Neuronal stem cell (in vitro differentiated cells): ENCODE measurements at regions not wholly inside any gene's neighbourhood (a gene's known extent, or its start where the extent isn't known, plus 50 kb on each side); places are given as distances from the start of the nearest gene placed in this dataset.
"Not testable (repeated sequence)": the region's sequence is repeated elsewhere in the genome, so short reads cannot be mapped to it uniquely, and the experiment has no call there.

ENCODE experiments used
- DNase-seq: peaks from one replicate; pipeline ENCODE4 v3.0.0-alpha.2; 2013; ENCODE audit warnings: low spot score
- H2AFZ ChIP-seq: one replicate; pipeline ENCODE4 v1.6.1; 2013; ENCODE audit warnings: mild to moderate bottlenecking, low read length, inconsistent platforms
- H2AK5ac ChIP-seq: 2 replicates; pipeline ENCODE4 v1.6.1; 2013; ENCODE audit warnings: low read depth, mild to moderate bottlenecking, inconsistent platforms, low read length, moderate library complexity, mixed read lengths
- H2BK120ac ChIP-seq: 2 replicates; pipeline ENCODE4 v1.6.1; 2013; ENCODE audit warnings: low read depth, mild to moderate bottlenecking, inconsistent platforms, low read length, moderate library complexity, mixed read lengths
- H2BK12ac ChIP-seq: one replicate; pipeline ENCODE4 v1.6.1; 2013; ENCODE audit warnings: low read length, inconsistent platforms
- H2BK15ac ChIP-seq: 2 replicates; pipeline ENCODE4 v1.6.1; 2013; ENCODE audit warnings: mild to moderate bottlenecking, low read length, inconsistent platforms, mixed read lengths
- H2BK5ac ChIP-seq: one replicate; pipeline ENCODE4 v1.6.1; 2013; ENCODE audit warnings: inconsistent platforms, mild to moderate bottlenecking, low read length, moderate library complexity
- H3K14ac ChIP-seq: one replicate; pipeline ENCODE4 v1.6.1; 2013; ENCODE audit warnings: low read length, inconsistent platforms
- H3K18ac ChIP-seq: 2 replicates; pipeline ENCODE4 v1.6.1; 2013; ENCODE audit warnings: low read length, inconsistent platforms
- H3K23ac ChIP-seq: 2 replicates; pipeline ENCODE4 v1.6.1; 2013; ENCODE audit warnings: low read depth, mild to moderate bottlenecking, mixed read lengths, low read length, inconsistent platforms; ENCODE audit not compliant: poor library complexity
- H3K27ac ChIP-seq: replicated peaks from 3 replicates; pipeline ENCODE4 v1.5.1; 2013; ENCODE audit warnings: low read length, inconsistent platforms
- H3K27me3 ChIP-seq, 3 experiments: 2 replicates each; pipeline ENCODE4 v1.6.1; 2013; ENCODE audit warnings: low read length in 3 of 3, mild to moderate bottlenecking in 2 of 3, inconsistent platforms in 1 of 3, low read depth in 1 of 3, mixed read lengths in 1 of 3, moderate library complexity in 1 of 3; ENCODE audit not compliant: control insufficient read depth in 3 of 3, insufficient read depth in 3 of 3
- H3K36me3 ChIP-seq, 2 donors: replicated peaks in 1 of 2; 2 replicates each; pipeline ENCODE4 v1.6.1; 2013; ENCODE audit warnings: low read length in 2 of 2; ENCODE audit not compliant: control insufficient read depth in 2 of 2, insufficient read depth in 2 of 2
- H3K4ac ChIP-seq: 2 replicates; pipeline ENCODE4 v1.6.1; 2013; ENCODE audit warnings: inconsistent platforms, mild to moderate bottlenecking, low read length, moderate library complexity
- H3K4me1 ChIP-seq, 2 donors: 1 replicate in 1 of 2; 2 replicates in 1 of 2; pipeline ENCODE4 v1.6.1; 2013; ENCODE audit warnings: low read length in 2 of 2, low read depth in 1 of 2; ENCODE audit not compliant: control insufficient read depth in 2 of 2, insufficient read depth in 1 of 2
- H3K4me2 ChIP-seq: one replicate; pipeline ENCODE4 v1.6.1; 2013; ENCODE audit warnings: mild to moderate bottlenecking, low read length, inconsistent platforms; ENCODE audit not compliant: insufficient read depth, poor library complexity, severe bottlenecking
- H3K4me3 ChIP-seq, 2 donors: 2 replicates each; pipeline ENCODE4 v1.5.1; 2013; ENCODE audit warnings: low read length in 2 of 2, mild to moderate bottlenecking in 2 of 2, inconsistent platforms in 1 of 2, moderate library complexity in 1 of 2
- H3K79me1 ChIP-seq: one replicate; pipeline ENCODE4 v1.6.1; 2013; ENCODE audit warnings: low read depth, mild to moderate bottlenecking, inconsistent platforms, low read length, moderate library complexity
- H3K9ac ChIP-seq: one replicate; pipeline ENCODE4 v1.6.1; 2013; ENCODE audit warnings: mild to moderate bottlenecking, low read depth, low read length, inconsistent platforms; ENCODE audit not compliant: poor library complexity
- H3K9me3 ChIP-seq, 2 donors: replicated peaks in 1 of 2; 2 replicates each; pipeline versions ENCODE3 to v1.6.1; 2013; ENCODE audit warnings: low read length in 2 of 2, mild to moderate bottlenecking in 2 of 2, inconsistent platforms in 1 of 2, low read depth in 1 of 2, mixed read lengths in 1 of 2, moderate library complexity in 1 of 2; ENCODE audit not compliant: control insufficient read depth in 2 of 2, insufficient read depth in 1 of 2
- H4K8ac ChIP-seq: one replicate; pipeline ENCODE4 v1.6.1; 2013; ENCODE audit warnings: low read depth, mild to moderate bottlenecking, inconsistent platforms, low read length, moderate library complexity
- H4K91ac ChIP-seq: one replicate; pipeline ENCODE4 v1.6.1; 2013; ENCODE audit warnings: low read length, low read depth, mild to moderate bottlenecking, inconsistent platforms; ENCODE audit not compliant: poor library complexity
- WGBS, 2 donors: extraction: QIAGEN DNeasy Blood & Tissue Kit; methylation state at CpG; one replicate each; pipeline ENCODE4 v1.1.7; 2013; ENCODE audit warnings: missing lambda C conversion rate in 2 of 2, mixed read lengths in 1 of 2; ENCODE audit not compliant: insufficient read length in 2 of 2, insufficient replicate concordance in 1 of 2; ENCODE audit errors: extremely low coverage in 2 of 2; 5-methylcytosine and 5-hydroxymethylcytosine counted together

- H2AK5ac ChIP-seq: no peak overlapping the region
- no peak overlapping the region for H3K14ac ChIP-seq
- no peaks in the 10 kb centered on the region for H3K9me3 ChIP-seq
- H3K9ac ChIP-seq: no peak overlapping the region
- peak overlapping the region; percentile 44 for H2AFZ ChIP-seq
- no peak overlapping the region for H4K8ac ChIP-seq
- H2BK12ac ChIP-seq: no peak overlapping the region
- H3K79me1 ChIP-seq: no peaks in the 10 kb centered on the region
- H2BK120ac ChIP-seq: no peak overlapping the region
- no peak overlapping the region for H3K4me2 ChIP-seq
- no peak overlapping the region for H2BK5ac ChIP-seq
- H3K18ac ChIP-seq: no peak overlapping the region
- H3K27ac ChIP-seq: no peak overlapping the region
- no peaks in the 10 kb centered on the region for H3K36me3 ChIP-seq
- H3K4me3 ChIP-seq: no peak overlapping the region
- H3K4me1 ChIP-seq: peaks cover 0 to 2% of the 10 kb centered on the region in 2 donors
- WGBS, 2 donors: no CpG with 5 or more reads among the region's 3 CpGs
- no peak overlapping the region for H3K23ac ChIP-seq
- H4K91ac ChIP-seq: no peak overlapping the region
- no peak overlapping the region for H3K4ac ChIP-seq
- DNase-seq: no peak
- H2BK15ac ChIP-seq: no peak overlapping the region
- H3K27me3 ChIP-seq: no peaks in the 10 kb centered on the region
These were observed 129.4 kb upstream of the CENPW start for GRCh38 chr6:126210398-126211075.

- no peak overlapping the region for H2BK5ac ChIP-seq
- H3K27me3 ChIP-seq: no peaks in the 10 kb centered on the region
- no peak overlapping the region for H2AFZ ChIP-seq
- H3K4ac ChIP-seq: no peak overlapping the region
- no peaks in the 10 kb centered on the region for H3K4me1 ChIP-seq
- no peak overlapping the region for H3K4me2 ChIP-seq
- no peaks in the 10 kb centered on the region for H3K9me3 ChIP-seq
- H3K4me3 ChIP-seq: no peak overlapping the region
- H3K18ac ChIP-seq: no peak overlapping the region
- H3K14ac ChIP-seq: no peak overlapping the region
- H2BK15ac ChIP-seq: no peak overlapping the region
- no peak overlapping the region for H4K91ac ChIP-seq
- no peak overlapping the region for H3K9ac ChIP-seq
- H3K79me1 ChIP-seq: no peaks in the 10 kb centered on the region
- H2AK5ac ChIP-seq: no peak overlapping the region
- no peak overlapping the region for H2BK120ac ChIP-seq
- H3K27ac ChIP-seq: no peak overlapping the region
- no peak for DNase-seq
- H4K8ac ChIP-seq: no peak overlapping the region
- WGBS, 2 donors: no CpG with 5 or more reads among the region's 3 CpGs
- no peak overlapping the region for H2BK12ac ChIP-seq
- no peak overlapping the region for H3K23ac ChIP-seq
- H3K36me3 ChIP-seq: no peaks in the 10 kb centered on the region
These were observed 122.4 kb upstream of the CENPW start for GRCh38 chr6:126217497-126217896.

DNA sequence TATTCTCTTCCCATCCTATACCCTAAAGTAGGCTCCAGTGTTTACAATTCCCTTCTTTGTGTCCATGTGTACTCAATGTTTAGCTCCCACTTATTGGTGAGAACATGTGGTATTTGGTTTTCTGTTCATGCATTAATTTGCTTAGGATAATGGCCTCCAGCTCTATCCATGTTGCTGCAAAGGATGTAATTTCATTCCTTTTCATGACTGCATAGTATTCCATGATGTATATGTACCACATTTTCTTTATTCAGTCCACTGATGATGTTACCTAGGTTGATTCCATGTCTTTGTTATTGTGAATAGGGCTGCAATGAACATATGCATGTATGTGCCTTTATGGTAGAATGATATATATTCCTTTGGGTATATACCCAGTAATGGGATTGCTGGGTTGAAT is 119.0 kb upstream of the CENPW start:
- not testable (repeated sequence) for H2BK12ac ChIP-seq, H4K8ac ChIP-seq, H2AK5ac ChIP-seq, H3K36me3 ChIP-seq, H3K27me3 ChIP-seq, H3K27ac ChIP-seq, H3K4ac ChIP-seq, H3K4me3 ChIP-seq, H2BK5ac ChIP-seq, H4K91ac ChIP-seq, H2BK15ac ChIP-seq, H3K9ac ChIP-seq, H3K4me2 ChIP-seq, H3K4me1 ChIP-seq, H3K14ac ChIP-seq, H3K18ac ChIP-seq, H2BK120ac ChIP-seq, DNase-seq, H2AFZ ChIP-seq, H3K9me3 ChIP-seq, H3K79me1 ChIP-seq, H3K23ac ChIP-seq

GRCh38 chr6:126227833-126228702 is 111.8 kb upstream of the CENPW start:
- peak overlapping the region; percentile 4 for H3K27ac ChIP-seq
- no peak overlapping the region for H2BK5ac ChIP-seq
- no peaks in the 10 kb centered on the region for H3K27me3 ChIP-seq
- WGBS, 2 donors: no CpG with 5 or more reads among the region's 11 CpGs
- H3K79me1 ChIP-seq: no peaks in the 10 kb centered on the region
- no peak overlapping the region for H3K4me3 ChIP-seq
- no peak overlapping the region for H4K8ac ChIP-seq
- H2AFZ ChIP-seq: peak overlapping the region; percentile 33
- H3K9me3 ChIP-seq: no peaks in the 10 kb centered on the region
- no peak overlapping the region for H2BK12ac ChIP-seq
- H2AK5ac ChIP-seq: no peak overlapping the region
- H3K4me2 ChIP-seq: no peak overlapping the region
- no peak overlapping the region for H2BK120ac ChIP-seq
- no peaks in the 10 kb centered on the region for H3K36me3 ChIP-seq
- H4K91ac ChIP-seq: no peak overlapping the region
- no peak overlapping the region for H3K14ac ChIP-seq
- no peak overlapping the region for H3K18ac ChIP-seq
- H3K4ac ChIP-seq: no peak overlapping the region
- H3K4me1 ChIP-seq: peaks cover 7 to 12% of the 10 kb centered on the region in 2 donors
- no peak overlapping the region for H3K23ac ChIP-seq
- peak; percentile 46 for DNase-seq
- H3K9ac ChIP-seq: no peak overlapping the region
- no peak overlapping the region for H2BK15ac ChIP-seq
